GM23338 (cell line): ENCODE measurements at regions not wholly inside any gene's neighbourhood (a gene's known extent, or its start where the extent isn't known, plus 50 kb on each side); places are given as distances from the start of the nearest gene placed in this dataset.

ENCODE experiments used
- ATAC-seq: fragments of 200-7000 bp; cut with Tn5 transposase; 3 replicates; pipeline ENCODE4 v1.9.1; 2020
- DNase-seq: peaks from one replicate; pipeline ENCODE4 v3.0.0-alpha.2; 2015; ENCODE audit warnings: low spot score
- H2AFZ ChIP-seq: fragments of 200-600 bp; sonication (generic); 2 replicates; pipeline ENCODE4 v1.8.0; 2016; ENCODE audit warnings: antibody characterized with exemption, mild to moderate bottlenecking, moderate library complexity
- H3F3A ChIP-seq: fragments of 200-600 bp; sonication (generic); replicated peaks from 2 replicates; pipeline ENCODE4 v1.8.0; 2017; ENCODE audit warnings: antibody characterized with exemption, mixed run types, low read depth
- H3K27ac ChIP-seq: fragments of 200-600 bp; sonication (generic); 2 replicates; pipeline ENCODE4 v1.6.1; 2016; ENCODE audit warnings: low read depth
- H3K27me3 ChIP-seq: fragments of 200-600 bp; sonication (generic); 2 replicates; pipeline ENCODE4 v1.8.0; 2016; ENCODE audit warnings: mild to moderate bottlenecking, mixed run types, moderate library complexity; ENCODE audit not compliant: insufficient read depth
- H3K36me3 ChIP-seq: fragments of 200-600 bp; sonication (generic); 2 replicates; pipeline ENCODE4 v1.8.0; 2016; ENCODE audit warnings: mild to moderate bottlenecking; ENCODE audit not compliant: insufficient read depth
- H3K4me1 ChIP-seq: fragments of 200-600 bp; sonication (generic); 2 replicates; pipeline ENCODE4 v1.8.0; 2016; ENCODE audit warnings: mild to moderate bottlenecking, moderate library complexity; ENCODE audit not compliant: insufficient read depth
- H3K4me2 ChIP-seq: fragments of 200-600 bp; sonication (generic); 2 replicates; pipeline ENCODE4 v1.7.1; 2017; ENCODE audit warnings: mixed run types
- H3K4me3 ChIP-seq: fragments of 200-600 bp; sonication (generic); 2 replicates; pipeline ENCODE4 v1.6.1; 2016; ENCODE audit warnings: mixed run types
- H3K79me2 ChIP-seq: fragments of 200-600 bp; sonication (generic); replicated peaks from 2 replicates; pipeline ENCODE4 v1.8.0; 2017; ENCODE audit warnings: mild to moderate bottlenecking; ENCODE audit not compliant: insufficient read depth
- H3K9me2 ChIP-seq: fragments of 200-600 bp; sonication (generic); 2 replicates; pipeline ENCODE4 v1.8.0; 2017; ENCODE audit not compliant: insufficient read depth
- H4K20me1 ChIP-seq: fragments of 200-600 bp; sonication (generic); replicated peaks from 2 replicates; pipeline ENCODE4 v1.8.0; 2017; ENCODE audit warnings: mild to moderate bottlenecking; ENCODE audit not compliant: insufficient read depth
- H3K27ac Mint-ChIP-seq: 2 replicates; pipeline ENCODE4 v1.8.0; 2020; ENCODE audit warnings: inconsistent platforms, mild to moderate bottlenecking, moderate library complexity, mixed read lengths
- H3K27me3 Mint-ChIP-seq: 3 replicates; pipeline ENCODE4 v1.8.0; 2022; ENCODE audit warnings: low read depth, mild to moderate bottlenecking, moderate library complexity, mixed read lengths, inconsistent platforms; ENCODE audit not compliant: insufficient read depth, poor library complexity
- H3K36me3 Mint-ChIP-seq: 3 replicates; pipeline ENCODE4 v1.8.0; 2021; ENCODE audit warnings: low read depth, mild to moderate bottlenecking, inconsistent platforms, moderate library complexity, mixed read lengths
- H3K4me1 Mint-ChIP-seq: 3 replicates; pipeline ENCODE4 v1.8.0; 2020; ENCODE audit warnings: mild to moderate bottlenecking, inconsistent platforms, mixed read lengths
- H3K4me3 Mint-ChIP-seq: 3 replicates; pipeline ENCODE4 v1.8.0; 2021; ENCODE audit warnings: moderate library complexity, mild to moderate bottlenecking, inconsistent platforms, mixed read lengths
- H3K9me3 Mint-ChIP-seq: 3 replicates; pipeline ENCODE4 v1.8.0; 2020; ENCODE audit warnings: moderate library complexity, mild to moderate bottlenecking, inconsistent platforms, mixed read lengths
- CREB1 ChIP-seq: fragments of 250-450 bp; sonication (Bioruptor Pico); IDR thresholded peaks from 2 replicates; pipeline ENCODE4 v1.5.0; 2020; ENCODE audit warnings: low read depth, mild to moderate bottlenecking, moderate library complexity
- EZH2 ChIP-seq: fragments of 200-600 bp; sonication (generic); IDR thresholded peaks from one replicate; pipeline ENCODE4 v1.8.0; 2017; ENCODE audit warnings: antibody characterized with exemption, mild to moderate bottlenecking, low read depth; ENCODE audit not compliant: unreplicated experiment
- JUNB ChIP-seq: IDR thresholded peaks from one replicate; pipeline ENCODE4 v1.6.1; 2016; ENCODE audit warnings: antibody characterized with exemption; ENCODE audit not compliant: unreplicated experiment
- NANOG ChIP-seq: IDR thresholded peaks from 2 replicates; pipeline ENCODE4 v1.6.1; 2016; ENCODE audit warnings: antibody characterized with exemption, borderline replicate concordance
- POLR2AphosphoS5 ChIP-seq: IDR thresholded peaks from 2 replicates; pipeline ENCODE4 v1.6.1; 2016; ENCODE audit warnings: antibody characterized with exemption, low read depth
- ZNF114 ChIP-seq: fragments of 250-450 bp; sonication (Bioruptor Pico); IDR thresholded peaks from 2 replicates; pipeline ENCODE4 v1.5.0; 2020; ENCODE audit warnings: mild to moderate bottlenecking, moderate library complexity
- ZNF331 ChIP-seq: fragments of 250-450 bp; sonication (Bioruptor Pico); IDR thresholded peaks from 2 replicates; pipeline ENCODE4 v1.5.0; 2020; ENCODE audit warnings: low read depth, mild to moderate bottlenecking, moderate library complexity
- ZNF462 ChIP-seq: fragments of 250-450 bp; sonication (Bioruptor Pico); IDR thresholded peaks from 2 replicates; pipeline ENCODE4 v1.5.0; 2020; ENCODE audit warnings: mild to moderate bottlenecking, moderate library complexity
- TF ChIP-seq, protein P1 (sequence below), 2 experiments: fragments of 200-600 bp in 1 of 2; sonication (generic) in 1 of 2; conservative IDR thresholded peaks; 2 replicates each; pipeline versions ENCODE4 v1.5.1 to v1.6.1; 2016 to 2017; ENCODE audit warnings: antibody characterized with exemption in 2 of 2, low read depth in 2 of 2, mild to moderate bottlenecking in 2 of 2, moderate library complexity in 1 of 2

DNA sequence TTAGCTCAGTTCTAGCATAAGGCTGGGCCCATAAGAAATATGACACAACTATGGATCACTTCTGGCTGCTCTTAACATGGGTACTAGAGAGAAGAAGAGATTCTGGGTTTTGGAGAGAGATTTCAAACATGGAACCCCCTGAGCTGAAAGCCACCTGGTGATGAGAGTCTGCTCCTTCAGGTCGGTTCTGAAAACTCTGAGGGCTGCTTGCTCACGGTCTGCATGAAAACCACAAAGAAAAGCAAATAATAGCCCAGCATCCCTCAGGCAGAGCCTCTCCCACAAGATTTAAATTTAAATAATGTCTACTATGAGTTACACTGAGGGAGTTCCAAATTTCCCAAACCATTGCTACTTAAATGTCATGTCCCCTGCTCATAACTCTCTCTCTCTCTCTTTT is 301.5 kb downstream of the BMP7 start:
- Histone ChIP-seq H4K20me1 (no peaks in the 10 kb centered on the region), H3K9me2 (0 out of 2 replicates have a peak, but pooled peaks cover 4% of the 10 kb centered on the region), H3K27ac (no peak overlapping the region), H3K4me1 (peaks cover 19% of the 10 kb centered on the region; the same call in 1 of the 2 replicates), H3K27me3 (no peaks in the 10 kb centered on the region), H3K4me2 (no peak overlapping the region), H3K79me2 (no peaks in the 10 kb centered on the region), H3F3A (no peaks in the 10 kb centered on the region), H2AFZ (no peak overlapping the region), H3K36me3 (no peaks in the 10 kb centered on the region), H3K4me3 (no peak overlapping the region)
- Mint-ChIP-seq H3K36me3 (0 out of 3 replicates have a peak, but pooled peaks cover 2% of the 10 kb centered on the region), H3K9me3 (peaks cover 2% of the 10 kb centered on the region; the same call in 1 of the 3 replicates), H3K4me3 (no peak overlapping the region), H3K27ac (no peak overlapping the region), H3K4me1 (peaks cover 9% of the 10 kb centered on the region), H3K27me3 (peaks cover 6% of the 10 kb centered on the region)
- TF ChIP-seq, protein P1, sequence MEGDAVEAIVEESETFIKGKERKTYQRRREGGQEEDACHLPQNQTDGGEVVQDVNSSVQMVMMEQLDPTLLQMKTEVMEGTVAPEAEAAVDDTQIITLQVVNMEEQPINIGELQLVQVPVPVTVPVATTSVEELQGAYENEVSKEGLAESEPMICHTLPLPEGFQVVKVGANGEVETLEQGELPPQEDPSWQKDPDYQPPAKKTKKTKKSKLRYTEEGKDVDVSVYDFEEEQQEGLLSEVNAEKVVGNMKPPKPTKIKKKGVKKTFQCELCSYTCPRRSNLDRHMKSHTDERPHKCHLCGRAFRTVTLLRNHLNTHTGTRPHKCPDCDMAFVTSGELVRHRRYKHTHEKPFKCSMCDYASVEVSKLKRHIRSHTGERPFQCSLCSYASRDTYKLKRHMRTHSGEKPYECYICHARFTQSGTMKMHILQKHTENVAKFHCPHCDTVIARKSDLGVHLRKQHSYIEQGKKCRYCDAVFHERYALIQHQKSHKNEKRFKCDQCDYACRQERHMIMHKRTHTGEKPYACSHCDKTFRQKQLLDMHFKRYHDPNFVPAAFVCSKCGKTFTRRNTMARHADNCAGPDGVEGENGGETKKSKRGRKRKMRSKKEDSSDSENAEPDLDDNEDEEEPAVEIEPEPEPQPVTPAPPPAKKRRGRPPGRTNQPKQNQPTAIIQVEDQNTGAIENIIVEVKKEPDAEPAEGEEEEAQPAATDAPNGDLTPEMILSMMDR (conservative IDR thresholded peaks at IDR 0.05; ENCODE audit: low read depth in 2 of 2): 0 out of 4 replicates have a peak, but pooled peaks of 1 of the 2 experiments have one; percentile 10
- TF ChIP-seq ZNF331 (CRISPR knock-in tag) (no peak), ZNF114 (CRISPR knock-in tag) (no peak), JUNB (no peak), CREB1 (CRISPR knock-in tag) (no peak)
- ATAC-seq (no peak), DNase-seq (no peak)

GRCh38 chr20:56967916-56968315 is 298.5 kb downstream of the BMP7 start:
- Histone ChIP-seq H2AFZ (no peak overlapping the region), H3K27me3 (no peaks in the 10 kb centered on the region), H4K20me1 (no peaks in the 10 kb centered on the region), H3K4me2 (peak overlapping the region; percentile 61; the same call in 1 of the 2 replicates), H3K36me3 (no peaks in the 10 kb centered on the region), H3K27ac (no peak overlapping the region), H3F3A (no peaks in the 10 kb centered on the region), H3K4me3 (no peak overlapping the region), H3K4me1 (peaks cover 29% of the 10 kb centered on the region), H3K79me2 (no peaks in the 10 kb centered on the region), H3K9me2 (0 out of 2 replicates have a peak, but pooled peaks cover 4% of the 10 kb centered on the region)
- DNase-seq (no peak), ATAC-seq (peak; percentile 63)
- Mint-ChIP-seq H3K36me3 (0 out of 3 replicates have a peak, but pooled peaks cover 2% of the 10 kb centered on the region), H3K27me3 (peaks cover 15% of the 10 kb centered on the region), H3K4me1 (peaks cover 22% of the 10 kb centered on the region), H3K9me3 (peaks cover 2% of the 10 kb centered on the region; the same call in 1 of the 3 replicates), H3K4me3 (no peak overlapping the region), H3K27ac (no peak overlapping the region)
- TF ChIP-seq ZNF462 (CRISPR knock-in tag): no peak
- TF ChIP-seq CREB1 (CRISPR knock-in tag): no peak
- no peak for TF ChIP-seq POLR2AphosphoS5
- TF ChIP-seq, protein P1 (conservative IDR thresholded peaks at IDR 0.05; ENCODE audit: low read depth in 2 of 2): no peak
- no peak for TF ChIP-seq ZNF114 (CRISPR knock-in tag)
- no peak for TF ChIP-seq NANOG
- no peak for TF ChIP-seq JUNB
- no peak for TF ChIP-seq ZNF331 (CRISPR knock-in tag)
- TF ChIP-seq EZH2: no peak
